HepG2 (cell line): ENCODE measurements at regions not wholly inside any gene's neighbourhood (a gene's known extent, or its start where the extent isn't known, plus 50 kb on each side); places are given as distances from the start of the nearest gene placed in this dataset.

Experiments used
- CAMTA2 ChIP-seq: sonication (generic); formaldehyde crosslinking; IDR thresholded peaks from 2 replicates; pipeline ENCODE4 v1.4.0; 2020; ENCODE audit warnings: mild to moderate bottlenecking, missing genetic modification reagents, borderline replicate concordance
- DPF2 ChIP-seq: sonication (generic); formaldehyde crosslinking; IDR thresholded peaks from 2 replicates; pipeline ENCODE4 v1.4.0; 2020; ENCODE audit warnings: mild to moderate bottlenecking, low read depth, missing genetic modification reagents, borderline replicate concordance
- EEA1 ChIP-seq: sonication (generic); formaldehyde crosslinking; IDR thresholded peaks from 2 replicates; pipeline ENCODE4 v1.5.1; 2020; ENCODE audit warnings: mild to moderate bottlenecking, missing genetic modification reagents, borderline replicate concordance
- POLR2A ChIP-seq, 2 experiments: IDR thresholded peaks; 2 replicates each; pipeline ENCODE4 v1.6.1; 2011; ENCODE audit warnings: low read depth in 2 of 2, low read length in 2 of 2, mild to moderate bottlenecking in 1 of 2, moderate library complexity in 1 of 2; ENCODE audit not compliant: insufficient read depth in 1 of 2
- ZNF326 ChIP-seq: sonication (generic); formaldehyde crosslinking; IDR thresholded peaks from 2 replicates; pipeline ENCODE4 v1.4.0; 2020; ENCODE audit warnings: missing genetic modification reagents, borderline replicate concordance
- TF ChIP-seq, protein P1 (sequence below): sonication (generic); formaldehyde crosslinking; conservative IDR thresholded peaks from 2 replicates; pipeline ENCODE4 v1.8.0; 2022; ENCODE audit warnings: low read depth, missing genetic modification reagents
- TF ChIP-seq, protein P2 (sequence below): sonication (generic); formaldehyde crosslinking; IDR thresholded peaks from 2 replicates; pipeline ENCODE4 v1.8.0; 2022; ENCODE audit warnings: mild to moderate bottlenecking, missing genetic modification reagents, moderate library complexity
- TF ChIP-seq, protein P3 (sequence below): sonication (generic); formaldehyde crosslinking; IDR thresholded peaks from 2 replicates; pipeline ENCODE4 v1.8.1; 2023; ENCODE audit warnings: missing genetic modification reagents, inconsistent platforms, borderline replicate concordance

DNA sequence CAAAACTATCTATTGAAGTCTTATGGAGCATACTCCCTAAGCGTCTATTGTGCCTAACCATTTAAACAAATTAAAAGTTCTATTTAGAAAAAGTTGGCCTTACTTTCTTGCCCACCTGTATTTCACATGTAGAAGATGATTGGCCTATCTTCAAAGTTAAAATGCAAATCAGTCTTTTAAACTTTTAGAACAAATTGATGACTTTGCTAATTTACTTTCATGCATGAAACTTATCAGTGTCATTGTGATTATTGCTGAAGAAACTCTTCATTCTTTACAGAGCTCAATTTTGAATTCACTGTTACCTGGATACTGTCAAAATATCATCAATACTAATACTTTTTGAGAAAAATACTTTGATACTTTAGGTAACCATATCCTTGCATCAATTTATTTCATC is 216.1 kb downstream of the COX7C start:
- TF ChIP-seq CAMTA2 (CRISPR knock-in tag): no peak
- TF ChIP-seq, protein P1, sequence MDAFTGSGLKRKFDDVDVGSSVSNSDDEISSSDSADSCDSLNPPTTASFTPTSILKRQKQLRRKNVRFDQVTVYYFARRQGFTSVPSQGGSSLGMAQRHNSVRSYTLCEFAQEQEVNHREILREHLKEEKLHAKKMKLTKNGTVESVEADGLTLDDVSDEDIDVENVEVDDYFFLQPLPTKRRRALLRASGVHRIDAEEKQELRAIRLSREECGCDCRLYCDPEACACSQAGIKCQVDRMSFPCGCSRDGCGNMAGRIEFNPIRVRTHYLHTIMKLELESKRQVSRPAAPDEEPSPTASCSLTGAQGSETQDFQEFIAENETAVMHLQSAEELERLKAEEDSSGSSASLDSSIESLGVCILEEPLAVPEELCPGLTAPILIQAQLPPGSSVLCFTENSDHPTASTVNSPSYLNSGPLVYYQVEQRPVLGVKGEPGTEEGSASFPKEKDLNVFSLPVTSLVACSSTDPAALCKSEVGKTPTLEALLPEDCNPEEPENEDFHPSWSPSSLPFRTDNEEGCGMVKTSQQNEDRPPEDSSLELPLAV (CRISPR knock-in tag): no peak
- TF ChIP-seq, protein P2, sequence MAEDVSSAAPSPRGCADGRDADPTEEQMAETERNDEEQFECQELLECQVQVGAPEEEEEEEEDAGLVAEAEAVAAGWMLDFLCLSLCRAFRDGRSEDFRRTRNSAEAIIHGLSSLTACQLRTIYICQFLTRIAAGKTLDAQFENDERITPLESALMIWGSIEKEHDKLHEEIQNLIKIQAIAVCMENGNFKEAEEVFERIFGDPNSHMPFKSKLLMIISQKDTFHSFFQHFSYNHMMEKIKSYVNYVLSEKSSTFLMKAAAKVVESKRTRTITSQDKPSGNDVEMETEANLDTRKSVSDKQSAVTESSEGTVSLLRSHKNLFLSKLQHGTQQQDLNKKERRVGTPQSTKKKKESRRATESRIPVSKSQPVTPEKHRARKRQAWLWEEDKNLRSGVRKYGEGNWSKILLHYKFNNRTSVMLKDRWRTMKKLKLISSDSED: no peak
- no peak for TF ChIP-seq EEA1 (CRISPR knock-in tag)
- no peak for TF ChIP-seq ZNF326 (CRISPR knock-in tag)
- no peak for TF ChIP-seq POLR2A (IDR thresholded peaks at IDR 0.05; ENCODE audit: insufficient read depth in 1 of 2, low read depth in 2 of 2, low read length in 2 of 2)
- TF ChIP-seq DPF2 (CRISPR knock-in tag): no peak
- TF ChIP-seq, protein P3, sequence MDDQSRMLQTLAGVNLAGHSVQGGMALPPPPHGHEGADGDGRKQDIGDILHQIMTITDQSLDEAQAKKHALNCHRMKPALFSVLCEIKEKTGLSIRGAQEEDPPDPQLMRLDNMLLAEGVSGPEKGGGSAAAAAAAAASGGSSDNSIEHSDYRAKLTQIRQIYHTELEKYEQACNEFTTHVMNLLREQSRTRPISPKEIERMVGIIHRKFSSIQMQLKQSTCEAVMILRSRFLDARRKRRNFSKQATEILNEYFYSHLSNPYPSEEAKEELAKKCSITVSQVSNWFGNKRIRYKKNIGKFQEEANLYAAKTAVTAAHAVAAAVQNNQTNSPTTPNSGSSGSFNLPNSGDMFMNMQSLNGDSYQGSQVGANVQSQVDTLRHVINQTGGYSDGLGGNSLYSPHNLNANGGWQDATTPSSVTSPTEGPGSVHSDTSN (CRISPR knock-in tag): no peak
